ENCODE measurements at regions not wholly inside any gene's neighbourhood (a gene's known extent, or its start where the extent isn't known, plus 50 kb on each side); places are given as distances from the start of the nearest gene placed in this dataset.

DNA sequence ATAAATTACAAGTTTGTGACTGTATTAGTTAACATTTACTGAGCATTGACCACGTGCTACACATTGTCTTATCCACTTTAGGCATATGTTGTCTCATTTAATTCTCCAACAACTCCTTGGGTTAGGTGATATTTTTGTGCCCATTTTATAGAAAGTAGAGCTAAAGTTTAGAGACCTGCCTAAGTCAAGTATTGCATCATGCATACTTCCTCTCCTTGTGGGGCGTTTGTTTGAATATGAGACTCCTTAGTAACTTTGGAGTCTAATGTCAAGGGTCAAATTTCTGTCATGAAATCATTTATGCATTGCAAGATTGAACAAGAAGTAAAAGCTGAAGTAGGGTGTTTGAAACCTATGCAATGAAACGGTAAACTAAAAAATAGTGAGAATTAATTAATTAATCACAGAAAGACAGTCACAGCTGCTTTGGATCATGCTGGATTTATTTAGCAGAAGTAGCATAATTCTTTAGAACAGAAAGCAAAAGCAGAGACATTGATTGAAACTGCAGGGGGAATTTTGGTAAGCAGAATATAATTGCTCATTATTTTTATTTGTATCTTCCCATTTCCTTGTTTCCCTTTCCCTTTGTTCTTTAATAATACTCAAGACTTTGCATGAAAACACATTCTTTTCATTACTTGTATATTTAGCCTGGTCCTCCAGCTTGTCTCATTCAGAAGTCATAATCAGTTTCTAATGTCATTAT is 1374.4 kb upstream of the GJE1 start:
- no peaks in the 10 kb centered on the region for H3K36me3 Mint-ChIP-seq (ENCODE audit: low read depth)
- TF ChIP-seq, protein P1, sequence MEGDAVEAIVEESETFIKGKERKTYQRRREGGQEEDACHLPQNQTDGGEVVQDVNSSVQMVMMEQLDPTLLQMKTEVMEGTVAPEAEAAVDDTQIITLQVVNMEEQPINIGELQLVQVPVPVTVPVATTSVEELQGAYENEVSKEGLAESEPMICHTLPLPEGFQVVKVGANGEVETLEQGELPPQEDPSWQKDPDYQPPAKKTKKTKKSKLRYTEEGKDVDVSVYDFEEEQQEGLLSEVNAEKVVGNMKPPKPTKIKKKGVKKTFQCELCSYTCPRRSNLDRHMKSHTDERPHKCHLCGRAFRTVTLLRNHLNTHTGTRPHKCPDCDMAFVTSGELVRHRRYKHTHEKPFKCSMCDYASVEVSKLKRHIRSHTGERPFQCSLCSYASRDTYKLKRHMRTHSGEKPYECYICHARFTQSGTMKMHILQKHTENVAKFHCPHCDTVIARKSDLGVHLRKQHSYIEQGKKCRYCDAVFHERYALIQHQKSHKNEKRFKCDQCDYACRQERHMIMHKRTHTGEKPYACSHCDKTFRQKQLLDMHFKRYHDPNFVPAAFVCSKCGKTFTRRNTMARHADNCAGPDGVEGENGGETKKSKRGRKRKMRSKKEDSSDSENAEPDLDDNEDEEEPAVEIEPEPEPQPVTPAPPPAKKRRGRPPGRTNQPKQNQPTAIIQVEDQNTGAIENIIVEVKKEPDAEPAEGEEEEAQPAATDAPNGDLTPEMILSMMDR (IDR thresholded peaks at IDR 0.05): no peak
- ChIA-PET CTCF (no interaction called here), POLR2A (no interaction called here)
- intact Hi-C loops (cut with micrococcal nuclease): no loop called here
- ATAC-seq (ENCODE audit: low read depth): no peak
- no peak overlapping the region for H3K27ac Mint-ChIP-seq
- peaks cover 3% of the 10 kb centered on the region for H3K9me3 Mint-ChIP-seq
- no peaks in the 10 kb centered on the region for H3K4me1 Mint-ChIP-seq
- no peak for DNase-seq
- no peak overlapping the region for H3K4me3 Mint-ChIP-seq
- H3K27me3 Mint-ChIP-seq: no peaks in the 10 kb centered on the region

DNA sequence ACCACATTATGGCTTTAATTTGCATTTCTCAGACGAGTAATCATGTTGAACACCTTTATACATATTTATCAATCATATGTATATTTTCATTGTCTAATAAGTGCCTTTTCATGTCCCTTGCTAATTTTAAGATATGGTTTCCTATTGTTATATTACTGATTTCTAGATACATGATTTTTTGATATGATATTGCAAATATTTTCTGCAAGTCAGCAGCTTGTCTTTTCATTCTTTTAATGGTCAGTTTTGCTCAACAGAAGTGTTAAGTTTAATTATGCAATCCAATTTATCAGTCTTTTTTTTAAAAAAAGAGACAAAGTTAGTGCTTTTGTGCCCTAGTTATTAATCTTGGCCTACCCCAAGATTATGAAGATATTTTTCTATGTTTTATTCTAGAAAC is 1377.8 kb upstream of the CITED2 start:
- ChIA-PET POLR2A (no interaction called here), CTCF (no interaction called here)
- Mint-ChIP-seq H3K4me1 (no peaks in the 10 kb centered on the region), H3K4me3 (no peak overlapping the region), H3K27ac (no peak overlapping the region), H3K27me3 (no peaks in the 10 kb centered on the region), H3K36me3 (ENCODE audit: low read depth) (no peaks in the 10 kb centered on the region), H3K9me3 (peaks cover 12% of the 10 kb centered on the region)
- intact Hi-C loops (cut with micrococcal nuclease): no loop called here
- no peak for ATAC-seq (ENCODE audit: low read depth)
- TF ChIP-seq, protein P1 (IDR thresholded peaks at IDR 0.05): no peak
- DNase-seq: no peak

DNA sequence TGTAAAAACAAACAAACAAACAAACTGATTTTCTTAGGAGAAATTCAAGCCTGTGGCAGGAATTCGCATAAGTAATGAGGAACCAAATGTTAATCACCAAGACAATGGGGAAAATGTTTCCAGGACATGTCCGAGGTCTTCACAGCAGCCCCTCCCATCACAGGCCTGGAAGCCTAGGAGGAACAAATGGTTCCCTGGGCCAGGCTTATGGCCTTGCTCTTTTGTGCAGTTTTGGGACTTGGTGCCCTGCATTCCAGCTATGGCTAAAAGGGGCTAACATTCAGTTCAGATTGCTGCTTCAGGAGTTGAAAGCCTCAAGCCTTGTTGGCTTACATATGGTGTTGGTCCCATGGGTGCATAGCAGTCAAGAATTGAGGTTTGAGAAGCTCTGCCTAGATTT is 1372.7 kb upstream of the CITED2 start:
- DNase-seq (no peak), ATAC-seq (ENCODE audit: low read depth) (no peak)
- Mint-ChIP-seq H3K4me3 (no peak overlapping the region), H3K27me3 (no peaks in the 10 kb centered on the region), H3K9me3 (peaks cover 12% of the 10 kb centered on the region), H3K4me1 (no peaks in the 10 kb centered on the region), H3K36me3 (ENCODE audit: low read depth) (no peaks in the 10 kb centered on the region), H3K27ac (no peak overlapping the region)
- ChIA-PET POLR2A (no interaction called here), CTCF (no interaction called here)
- TF ChIP-seq, protein P1 (IDR thresholded peaks at IDR 0.05): no peak
- intact Hi-C loops (cut with micrococcal nuclease): no loop called here

DNA sequence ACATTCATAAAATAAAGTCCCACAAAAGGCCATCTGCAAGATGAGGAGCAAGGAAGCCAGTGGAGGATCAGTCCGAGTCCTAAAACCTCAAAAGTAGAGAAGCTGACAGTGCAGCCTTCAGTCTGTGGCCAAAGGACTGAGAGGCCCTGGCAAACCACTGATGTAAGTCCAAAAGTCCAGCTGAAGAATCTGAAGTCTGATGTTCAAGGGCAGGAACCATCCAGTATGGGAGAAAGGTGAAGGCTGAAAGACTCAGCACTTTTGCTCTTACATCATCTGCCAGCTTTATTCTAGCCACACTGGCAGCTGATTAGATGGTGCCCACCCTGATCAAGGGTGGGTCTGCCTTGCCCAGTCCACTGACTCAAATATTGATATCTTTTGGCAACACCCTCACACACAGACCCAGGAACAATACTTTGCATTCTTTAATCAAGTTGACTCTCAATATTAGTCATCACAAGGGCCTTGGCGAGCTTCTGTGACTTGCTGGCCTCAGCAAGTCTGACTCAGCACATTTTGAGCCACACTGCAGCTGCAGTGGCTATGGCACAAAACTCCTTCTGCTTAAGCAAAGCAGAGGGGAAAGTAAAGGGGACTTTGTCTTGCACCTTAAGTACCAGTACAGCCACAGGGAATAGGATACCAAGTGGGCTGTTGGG is 1370.3 kb upstream of the CITED2 start:
- intact Hi-C loops (cut with micrococcal nuclease): no loop called here
- peaks cover 7% of the 10 kb centered on the region for H3K9me3 Mint-ChIP-seq
- TF ChIP-seq, protein P1 (IDR thresholded peaks at IDR 0.05): no peak
- POLR2A ChIA-PET: no interaction called here
- H3K27me3 Mint-ChIP-seq: no peaks in the 10 kb centered on the region
- H3K36me3 Mint-ChIP-seq (ENCODE audit: low read depth): no peaks in the 10 kb centered on the region
- peaks cover 3% of the 10 kb centered on the region for H3K4me1 Mint-ChIP-seq
- CTCF ChIA-PET: no interaction called here
- ATAC-seq (ENCODE audit: low read depth): no peak
- H3K4me3 Mint-ChIP-seq: no peak overlapping the region
- no peak overlapping the region for H3K27ac Mint-ChIP-seq
- DNase-seq: no peak

DNA sequence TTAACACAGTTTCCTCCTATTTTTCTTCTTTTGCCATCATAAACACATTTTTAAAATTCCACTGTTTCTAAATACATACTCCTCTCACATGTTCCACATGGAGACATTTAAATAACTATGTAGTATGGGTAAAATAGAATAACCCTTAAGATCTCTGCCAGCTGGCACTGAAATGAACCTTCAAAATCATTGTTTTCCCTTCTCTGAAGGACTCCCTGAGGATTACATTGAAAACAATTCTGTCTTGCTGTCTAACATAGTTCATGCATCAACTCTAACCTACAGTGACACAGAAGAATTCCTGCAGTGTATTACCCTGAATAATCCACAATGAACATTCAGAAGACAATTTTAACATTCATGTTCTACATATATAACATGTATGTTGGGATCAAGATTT is 1361.8 kb upstream of the CITED2 start:
- no peak for ATAC-seq (ENCODE audit: low read depth)
- CTCF ChIA-PET: no interaction called here
- H3K27ac Mint-ChIP-seq: no peak overlapping the region
- POLR2A ChIA-PET: no interaction called here
- DNase-seq: no peak
- no peak overlapping the region for H3K4me3 Mint-ChIP-seq
- no peaks in the 10 kb centered on the region for H3K27me3 Mint-ChIP-seq
- peaks cover 3% of the 10 kb centered on the region for H3K9me3 Mint-ChIP-seq
- intact Hi-C loops (cut with micrococcal nuclease): no loop called here
- H3K36me3 Mint-ChIP-seq (ENCODE audit: low read depth): no peaks in the 10 kb centered on the region
- no peaks in the 10 kb centered on the region for H3K4me1 Mint-ChIP-seq
- TF ChIP-seq, protein P1 (IDR thresholded peaks at IDR 0.05): no peak
